Activated T-cell treated with anti-CD3 and anti-CD28 coated beads for 48 hours (primary cell): ENCODE measurements at regions not wholly inside any gene's neighbourhood (a gene's known extent, or its start where the extent isn't known, plus 50 kb on each side); places are given as distances from the start of the nearest gene placed in this dataset.
"Not testable (repeated sequence)": the region's sequence is repeated elsewhere in the genome, so short reads cannot be mapped to it uniquely, and the experiment has no call there.

Experiments
- DNase-seq: peaks from one replicate; pipeline ENCODE4 v3.0.0-alpha.2; 2020; ENCODE audit warnings: low read depth

GRCh38 chr5:87138091-87138805 is 129.4 kb upstream of the RASA1 start:
- no peak for DNase-seq

DNA sequence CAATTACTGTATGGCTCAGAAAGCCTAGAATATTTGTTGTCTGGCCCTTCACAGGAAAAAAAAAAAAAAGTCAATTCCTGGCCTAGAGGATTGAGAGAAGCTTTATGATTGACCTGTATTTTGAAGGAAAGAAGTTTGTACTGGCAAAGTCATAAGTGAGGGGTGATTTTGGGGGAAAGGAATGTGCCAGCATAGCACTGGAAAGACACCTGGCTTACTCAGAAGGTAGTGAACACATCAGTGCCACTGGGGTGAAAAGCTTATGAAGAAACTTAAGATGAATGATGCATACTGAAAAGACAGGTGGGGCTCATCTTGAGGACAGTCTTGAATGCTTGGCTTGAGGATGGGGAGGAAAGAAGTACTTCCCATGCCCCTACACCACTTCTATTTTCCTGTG is 127.9 kb upstream of the RASA1 start:
- DNase-seq, result no peak

DNA sequence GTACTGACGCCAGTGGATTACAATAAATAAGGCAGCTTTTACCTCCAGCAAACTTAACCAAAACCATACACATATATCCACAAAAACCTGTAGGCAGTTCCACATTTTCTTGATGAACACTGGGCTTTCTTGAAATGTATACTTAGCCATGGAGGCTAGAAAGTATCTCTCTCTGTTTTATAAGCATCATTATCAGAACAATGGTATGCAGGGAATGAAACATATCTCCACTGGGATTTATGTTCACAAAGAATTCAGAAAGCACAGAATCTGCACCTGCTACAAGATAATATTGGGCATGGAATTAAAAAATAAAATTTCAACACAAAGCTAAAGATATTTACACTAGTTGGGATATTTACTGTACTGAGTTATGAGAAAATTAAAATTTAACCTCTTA is 126.1 kb upstream of the RASA1 start:
- DNase-seq, result no peak

- not testable (repeated sequence) for DNase-seq
Measured at GRCh38 chr5:87145853-87146252, 121.8 kb upstream of the RASA1 start.

- no peak for DNase-seq
Measured at GRCh38 chr5:87147441-87147840, 120.2 kb upstream of the RASA1 start.

DNA sequence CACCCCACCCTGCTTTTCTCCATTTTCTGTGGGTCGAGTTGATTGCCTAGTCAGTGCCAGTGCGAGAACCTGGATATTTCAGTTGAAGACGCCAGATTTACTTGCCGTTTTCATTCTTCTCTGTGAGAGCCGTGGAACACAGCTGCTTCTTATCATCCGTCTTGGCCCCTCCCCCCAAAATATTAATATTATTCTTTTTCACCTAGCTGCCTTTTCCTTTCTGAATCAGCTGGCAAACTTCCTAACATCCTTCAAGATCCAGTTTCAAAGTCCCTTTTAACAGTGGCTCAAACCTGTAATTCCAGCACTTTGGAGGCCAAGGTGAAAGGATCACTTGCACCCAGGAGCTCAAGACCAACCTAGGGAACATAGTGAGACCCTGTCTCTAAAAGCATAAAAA is 117.1 kb upstream of the RASA1 start:
- DNase-seq, result no peak

DNA sequence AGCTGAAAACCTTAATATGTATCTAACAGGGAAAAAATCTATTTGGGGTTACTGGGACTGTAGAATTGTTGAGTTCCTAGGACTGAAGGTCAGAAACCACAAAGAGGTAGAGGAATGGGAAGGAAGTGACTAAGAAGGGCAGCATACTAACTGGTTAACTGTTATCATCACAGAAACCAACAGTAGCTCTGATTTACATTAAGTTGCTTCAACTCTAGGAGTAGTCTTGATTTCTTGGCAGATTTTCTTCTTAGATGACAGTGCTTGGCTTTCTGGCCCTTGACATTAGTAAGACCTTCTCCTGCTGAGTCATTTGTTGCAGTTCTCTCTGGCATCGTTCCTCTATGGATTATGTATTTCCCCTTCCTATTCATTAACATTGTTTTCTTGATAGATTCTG is 116.1 kb upstream of the RASA1 start:
- no peak for DNase-seq

DNA sequence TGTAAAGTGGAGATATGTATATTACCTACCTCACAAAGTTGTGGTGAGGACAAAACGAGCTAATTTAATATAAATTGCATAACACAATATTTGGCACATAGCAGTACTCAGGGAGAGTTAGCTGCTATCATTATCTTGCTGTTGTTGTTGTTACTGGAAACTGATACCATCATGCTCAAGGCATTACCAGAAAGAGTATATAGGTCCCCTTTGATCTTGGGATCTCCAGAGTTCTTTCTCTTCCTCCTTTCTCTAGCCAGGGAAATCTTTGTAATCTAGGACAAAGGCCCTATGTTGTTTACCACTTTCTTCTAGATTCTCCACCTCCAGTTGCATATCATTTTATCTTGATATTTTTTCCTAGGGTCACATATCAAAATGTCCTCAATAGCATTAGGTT is 114.8 kb upstream of the RASA1 start:
- DNase-seq, result no peak

DNA sequence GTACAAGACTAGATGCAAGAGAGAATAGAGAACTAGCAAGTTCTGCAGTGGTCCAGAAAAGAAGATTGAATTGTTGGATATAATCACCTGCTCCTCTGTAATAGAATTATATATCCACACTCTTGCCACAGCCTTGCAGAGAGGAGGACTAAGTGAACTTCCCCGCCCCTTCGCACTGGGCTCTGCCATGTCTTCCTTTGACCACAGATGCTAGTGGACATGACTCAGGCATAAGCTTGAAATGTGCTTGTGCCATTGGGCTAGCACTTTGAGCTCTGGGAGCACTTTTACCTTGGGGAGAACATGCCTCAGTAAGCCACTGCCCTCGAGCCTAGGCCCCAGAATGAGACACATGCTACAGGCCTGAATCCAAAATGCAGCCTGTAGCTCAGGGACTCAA is 113.5 kb upstream of the RASA1 start:
- DNase-seq, result no peak

GRCh38 chr5:87155106-87155505 is 112.6 kb upstream of the RASA1 start:
- DNase-seq, result no peak

GRCh38 chr5:87156631-87157030 is 111.1 kb upstream of the RASA1 start:
- no peak for DNase-seq

- DNase-seq, result no peak
Measured at GRCh38 chr5:87164409-87164808, 103.3 kb upstream of the RASA1 start.

DNA sequence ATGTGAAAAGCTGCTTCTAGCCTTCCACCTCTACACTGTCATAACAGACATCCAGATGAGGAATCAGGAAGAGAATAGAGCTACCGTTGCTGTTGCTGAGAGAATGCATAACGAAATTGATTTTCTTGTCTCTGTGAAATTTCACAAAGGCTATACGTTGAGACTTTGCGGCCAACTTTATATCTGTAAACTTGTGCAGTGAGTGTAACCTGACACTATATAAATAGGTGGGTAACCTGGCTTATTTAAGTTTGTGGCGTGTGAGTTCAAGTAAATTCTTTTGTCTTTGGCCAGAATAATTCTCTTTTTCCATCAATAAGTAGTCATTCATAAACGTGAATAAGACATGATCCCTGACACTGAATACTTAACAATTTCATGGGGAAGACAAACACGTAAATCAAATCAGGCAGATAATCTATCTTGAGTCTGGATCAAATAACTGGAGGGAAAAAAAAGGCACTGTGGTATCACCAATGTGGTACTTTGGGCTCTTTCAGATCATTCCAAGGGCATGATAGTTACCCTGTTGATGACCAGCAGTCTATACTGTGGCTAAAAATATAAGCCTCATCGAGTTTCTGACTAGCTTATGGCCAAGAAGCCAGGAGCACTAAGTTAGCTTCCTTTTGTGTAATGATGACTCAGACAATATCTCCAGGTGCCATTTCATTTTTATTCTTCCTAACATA is 98.2 kb upstream of the RASA1 start:
- no peak for DNase-seq

DNA sequence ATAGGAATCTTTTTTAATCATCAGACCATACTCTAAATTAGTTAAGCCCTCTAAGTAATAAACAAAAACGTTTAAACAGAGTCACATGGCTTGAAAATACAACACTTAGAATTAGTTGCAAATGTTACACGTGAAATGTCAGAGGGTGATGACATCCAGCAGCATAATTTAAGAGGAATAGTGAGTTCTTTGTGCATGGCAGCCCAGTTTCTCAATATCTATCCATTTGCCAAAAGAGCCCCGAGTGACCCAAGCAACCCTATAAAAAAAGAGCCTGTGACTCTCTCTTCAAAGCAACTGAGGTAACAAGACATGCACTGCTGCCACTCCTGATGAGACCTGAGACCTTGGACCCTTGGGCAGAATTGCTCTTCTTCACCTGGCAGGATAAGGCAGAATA is 96.9 kb upstream of the RASA1 start:
- no peak for DNase-seq

- no peak for DNase-seq
Measured at GRCh38 chr5:87182649-87183048, 85.0 kb upstream of the RASA1 start.

DNA sequence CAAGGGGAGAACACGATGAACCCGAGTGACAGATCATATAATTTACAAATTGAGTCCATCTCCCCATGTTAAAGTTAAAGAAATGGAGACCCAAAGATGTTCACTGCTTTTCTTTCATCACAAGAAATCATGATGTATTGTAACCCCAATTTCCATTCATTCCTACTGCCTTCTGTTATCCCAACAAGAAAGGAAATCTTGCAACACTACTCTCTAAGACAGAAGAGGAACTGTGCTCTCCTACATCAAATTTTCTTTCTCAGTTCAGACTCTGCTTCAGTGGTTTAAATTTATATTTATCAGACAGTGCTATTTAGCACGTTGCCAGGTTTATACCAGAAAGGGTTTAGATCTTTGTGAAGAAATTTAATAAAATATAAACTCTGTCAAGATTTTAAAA is 83.8 kb upstream of the RASA1 start:
- no peak for DNase-seq

- no peak for DNase-seq
Measured at GRCh38 chr5:87184605-87185004, 83.1 kb upstream of the RASA1 start.

GRCh38 chr5:87185838-87186237 is 81.8 kb upstream of the RASA1 start:
- no peak for DNase-seq

DNA sequence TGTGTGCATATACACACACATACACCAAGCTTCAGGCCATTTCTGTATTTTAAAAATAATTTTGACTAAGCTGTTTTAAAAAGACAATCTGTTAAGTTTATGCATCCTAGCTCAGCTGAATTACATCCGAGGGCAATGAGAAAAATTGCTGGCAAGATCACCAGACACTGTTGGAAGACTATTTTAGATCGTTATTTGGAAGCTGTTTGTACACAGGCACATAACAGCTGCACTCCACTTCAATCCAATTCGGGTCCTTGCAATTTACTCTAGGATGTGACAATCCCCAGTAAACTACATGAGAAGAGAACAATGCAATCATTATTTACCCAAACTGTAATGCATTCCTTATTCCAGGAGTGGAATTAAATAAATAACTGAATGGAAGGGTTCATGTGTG is 79.3 kb upstream of the RASA1 start:
- no peak for DNase-seq

DNA sequence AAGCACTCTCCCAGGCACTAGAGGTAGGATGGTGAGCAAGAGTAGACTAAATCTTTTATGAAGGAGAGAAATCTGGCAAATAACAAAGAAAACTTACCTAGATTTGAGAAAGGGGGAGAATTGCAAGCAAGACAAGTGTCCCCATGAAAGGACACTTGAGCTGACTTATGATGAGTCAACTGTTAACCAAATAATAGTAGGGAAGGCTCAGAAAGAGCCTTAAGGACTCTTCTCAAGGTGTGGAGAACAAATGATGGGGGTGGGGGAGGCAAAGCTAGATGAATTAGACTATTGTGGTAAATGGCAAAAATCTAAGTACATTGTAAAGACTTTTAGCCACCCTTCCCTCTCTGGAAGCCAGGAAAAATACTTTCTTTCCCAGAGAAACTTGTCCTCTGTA is 77.6 kb upstream of the RASA1 start:
- DNase-seq, result no peak

- no peak for DNase-seq
Measured at GRCh38 chr5:87190687-87191086, 77.0 kb upstream of the RASA1 start.

DNA sequence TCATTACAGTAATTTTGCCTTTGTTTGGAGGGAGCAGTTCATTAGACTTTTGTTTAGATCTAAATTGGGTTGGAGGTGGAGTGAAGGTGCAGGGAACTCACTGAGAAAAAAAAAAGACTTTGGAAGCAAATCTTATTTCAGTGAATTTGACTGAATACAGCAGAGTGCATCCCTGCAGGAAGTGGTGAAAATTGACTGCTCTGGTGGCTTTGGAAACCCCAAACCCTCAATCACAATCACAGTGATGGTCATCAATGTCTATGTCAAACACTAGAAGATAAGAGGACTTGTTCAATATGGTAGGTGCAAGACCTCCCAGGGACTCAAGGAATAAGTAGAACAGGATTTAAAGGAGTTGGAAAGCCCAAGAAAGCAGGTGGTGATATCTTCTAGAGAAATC is 76.0 kb upstream of the RASA1 start:
- no peak for DNase-seq

- no peak for DNase-seq
Measured at GRCh38 chr5:87195104-87195591, 72.5 kb upstream of the RASA1 start.

DNA sequence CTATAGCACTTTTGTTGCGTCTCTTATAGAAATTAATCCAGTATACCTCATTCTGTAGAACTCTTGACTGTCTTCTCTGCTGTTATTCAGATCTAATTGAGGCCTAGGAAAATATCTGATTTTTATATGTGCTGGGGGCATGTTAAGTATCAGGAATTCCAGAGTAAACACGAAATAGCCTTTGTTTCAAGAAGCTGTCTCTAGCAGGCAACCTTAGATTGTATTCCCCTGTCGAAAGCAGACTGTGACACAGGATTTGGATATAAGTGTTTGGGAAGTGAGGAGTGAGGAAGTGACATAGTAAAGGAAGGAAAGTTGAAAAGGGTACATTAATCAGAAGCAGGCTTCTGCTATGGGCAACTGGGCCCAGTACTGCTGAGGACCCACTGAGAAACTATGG is 72.1 kb upstream of the RASA1 start:
- DNase-seq, result no peak
